AML-193 (cell line): ENCODE measurements at regions not wholly inside any gene's neighbourhood (a gene's known extent, or its start where the extent isn't known, plus 50 kb on each side); places are given as distances from the start of the nearest gene placed in this dataset.
"Not testable (repeated sequence)": the region's sequence is repeated elsewhere in the genome, so short reads cannot be mapped to it uniquely, and the experiment has no call there.

Experiments used
- DNase-seq, 2 experiments: peaks; one replicate each; lab custom pipeline; 2025; lab: John Stamatoyannopoulos, UW

DNA sequence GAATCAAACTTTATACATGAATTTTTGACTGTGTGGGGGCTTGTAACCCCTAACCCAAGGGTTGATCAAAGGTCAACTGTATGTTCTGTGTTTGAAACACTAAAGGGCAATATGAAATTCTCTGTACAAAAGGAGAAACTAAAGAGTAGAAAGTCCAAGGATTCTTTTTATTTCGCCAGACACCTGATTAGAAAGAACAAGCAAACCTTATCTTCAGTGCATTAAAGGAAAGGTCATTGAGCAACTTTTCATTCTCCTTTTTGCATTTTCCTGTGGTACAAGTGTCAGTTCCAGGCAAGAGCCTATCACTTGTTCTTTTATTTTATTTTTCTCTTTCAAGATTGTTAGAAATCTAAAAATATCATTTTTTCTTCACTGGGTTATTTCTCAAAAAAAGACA is 430.1 kb upstream of the EPHA3 start:
- no peak for DNase-seq

DNA sequence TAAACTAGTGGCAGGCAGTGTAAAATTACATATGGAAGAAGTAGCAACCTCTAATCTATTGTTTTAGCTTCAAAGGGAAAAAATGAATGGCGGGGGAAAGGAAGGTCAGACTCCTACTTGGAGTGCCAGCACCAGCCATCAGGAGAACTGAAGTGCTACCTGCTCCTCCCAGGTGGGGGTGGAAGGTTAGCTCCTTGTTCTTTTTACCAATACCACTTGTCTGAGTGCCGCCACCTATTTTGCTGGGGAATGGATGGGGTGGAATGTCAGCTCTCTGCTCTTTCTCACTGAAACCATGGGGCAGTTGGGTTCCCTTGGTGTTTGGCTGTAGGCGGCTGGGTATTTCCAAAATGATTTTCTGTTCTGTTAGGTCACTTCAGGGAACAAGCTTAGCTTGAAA is 428.7 kb upstream of the EPHA3 start:
- DNase-seq: no peak

DNA sequence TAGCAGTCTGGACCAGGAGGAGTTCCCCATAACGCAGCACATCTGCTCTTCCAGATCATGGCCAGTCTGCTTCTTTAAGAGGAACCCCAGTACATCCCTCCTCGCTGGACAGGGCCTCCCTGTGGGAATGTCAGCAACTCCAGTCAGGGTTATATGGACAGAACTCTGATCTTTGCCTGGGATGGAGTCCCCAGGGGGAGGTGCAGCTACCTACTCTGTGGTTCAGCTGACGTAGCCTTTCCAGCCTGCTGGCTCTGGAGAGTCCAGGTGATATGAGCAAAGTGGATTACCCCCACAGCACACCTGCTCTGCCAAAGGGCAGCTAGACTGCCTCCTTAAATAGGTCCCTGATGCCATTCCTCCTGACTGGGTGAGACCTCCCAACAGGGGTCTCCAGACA is 417.1 kb upstream of the EPHA3 start:
- no peak for DNase-seq

DNA sequence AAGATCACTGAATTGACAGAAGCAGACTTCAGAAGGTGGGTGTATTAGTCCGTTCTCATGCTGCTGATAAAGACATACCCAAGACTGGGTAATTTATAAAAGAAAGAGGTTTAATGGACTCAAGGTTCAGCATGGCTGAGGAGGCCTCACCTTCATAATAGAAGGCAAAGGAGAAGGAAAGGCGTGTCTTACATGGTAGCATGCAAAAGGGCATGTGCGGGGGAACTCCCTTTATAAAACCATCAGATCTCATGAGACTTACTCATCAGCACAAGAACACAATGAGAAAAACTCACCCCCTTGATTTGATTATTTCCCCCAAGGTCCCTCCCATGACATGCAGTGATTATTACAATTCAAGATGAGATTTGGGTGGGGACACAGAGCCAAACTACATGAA is 416.3 kb upstream of the EPHA3 start:
- DNase-seq: no peak

DNA sequence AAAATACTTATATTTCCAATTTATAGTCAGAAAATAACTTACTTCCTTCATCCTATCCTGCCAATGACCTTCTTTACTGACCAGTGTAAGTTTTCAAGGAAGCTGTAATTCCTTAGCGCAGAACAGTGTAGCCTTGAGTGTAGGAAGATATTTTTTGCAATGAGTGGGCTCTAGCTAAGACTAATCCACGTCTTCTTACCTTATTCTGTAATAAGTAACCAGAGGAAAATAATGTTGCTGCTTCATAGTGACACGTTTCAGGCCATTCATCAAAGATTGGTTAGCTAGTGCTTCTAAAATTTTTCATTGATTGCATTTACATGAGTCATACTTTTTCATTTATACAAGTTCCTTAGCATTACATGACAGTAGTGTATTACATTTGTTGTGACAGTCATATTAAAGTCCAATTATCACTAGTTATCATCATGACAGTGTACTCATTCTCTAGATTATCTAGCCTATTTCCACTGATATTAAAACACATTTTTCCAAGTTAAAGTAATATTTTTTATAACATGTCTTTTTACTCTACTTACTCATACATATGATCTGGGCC is 403.8 kb upstream of the EPHA3 start:
- DNase-seq: no peak

DNA sequence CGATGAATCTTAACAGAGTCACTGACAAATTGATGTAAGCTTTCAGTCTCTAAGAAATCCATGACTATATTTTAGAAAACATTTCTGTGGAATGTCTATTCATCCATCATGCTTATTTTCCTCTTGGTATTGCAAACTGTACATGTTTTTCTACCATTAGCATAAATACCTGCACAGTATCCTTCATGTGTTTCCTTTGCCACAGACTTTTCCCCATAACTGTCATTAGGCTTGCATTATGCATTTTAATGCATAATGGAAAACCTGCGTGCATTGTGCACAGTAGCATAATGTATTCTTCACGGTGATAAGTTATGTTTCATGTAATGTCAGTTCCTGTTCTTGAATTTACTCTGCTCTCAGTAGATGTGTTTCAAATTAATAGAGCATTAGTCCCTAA is 403.1 kb upstream of the EPHA3 start:
- DNase-seq: no peak

DNA sequence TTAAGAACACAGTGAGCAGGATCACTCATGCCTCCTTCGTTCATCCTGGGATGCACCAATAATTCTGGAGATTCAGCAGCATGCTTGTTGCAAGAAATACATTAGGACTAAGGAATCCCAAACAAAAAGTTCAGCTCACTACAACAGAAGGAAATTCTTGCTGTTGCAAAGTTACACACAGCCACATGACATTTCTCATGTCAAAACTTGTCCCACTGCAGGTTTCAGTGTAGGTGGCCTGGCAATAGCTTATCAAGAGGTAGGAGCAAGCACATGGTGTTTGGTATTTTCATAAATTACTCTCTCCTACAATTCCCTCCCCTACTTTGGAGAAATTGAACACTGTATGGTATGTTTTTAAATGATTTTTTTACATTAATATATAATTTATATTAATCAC is 399.6 kb upstream of the EPHA3 start:
- DNase-seq: no peak

DNA sequence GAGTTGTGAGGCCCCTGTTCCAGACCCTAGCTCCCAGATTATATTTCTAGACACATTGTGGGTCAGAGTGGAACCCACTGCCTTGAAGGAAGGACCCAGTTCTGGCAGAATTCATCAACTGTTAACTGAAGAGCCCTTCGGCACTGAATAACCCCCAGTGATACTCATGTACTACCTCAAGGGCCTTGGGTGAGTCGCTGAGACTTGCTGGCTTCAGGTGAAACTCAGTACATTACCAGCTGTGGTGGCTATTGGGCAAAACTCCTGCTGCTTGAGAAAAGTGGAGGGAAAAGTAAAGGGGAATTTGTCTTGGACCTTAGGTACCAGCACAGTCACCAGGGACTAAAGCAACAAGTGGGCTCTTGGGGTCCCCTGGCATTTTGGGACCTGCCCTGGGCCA is 394.9 kb upstream of the EPHA3 start:
- no peak for DNase-seq

DNA sequence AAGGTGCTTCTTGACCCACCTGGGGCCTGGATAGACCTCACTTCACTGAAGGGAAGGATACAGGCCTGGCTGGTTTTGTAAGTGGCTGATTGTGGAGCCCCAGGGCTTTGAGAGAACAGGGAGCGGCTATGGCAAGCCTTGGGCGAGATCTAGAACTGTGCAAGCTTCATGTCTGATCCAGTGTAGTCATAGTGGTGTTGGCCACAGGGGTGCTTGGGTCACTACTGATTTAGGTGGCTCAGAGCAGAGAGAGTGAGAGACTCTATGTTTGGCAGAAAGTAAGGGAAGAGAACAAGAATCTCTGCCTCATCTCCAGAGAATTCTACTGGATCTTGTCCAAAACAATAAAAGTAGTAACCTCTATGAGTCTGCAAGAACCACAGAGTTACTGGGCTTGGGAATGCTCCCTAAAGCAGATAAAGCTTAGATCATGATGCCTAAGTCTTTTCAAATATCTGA is 394.2 kb upstream of the EPHA3 start:
- no peak for DNase-seq

DNA sequence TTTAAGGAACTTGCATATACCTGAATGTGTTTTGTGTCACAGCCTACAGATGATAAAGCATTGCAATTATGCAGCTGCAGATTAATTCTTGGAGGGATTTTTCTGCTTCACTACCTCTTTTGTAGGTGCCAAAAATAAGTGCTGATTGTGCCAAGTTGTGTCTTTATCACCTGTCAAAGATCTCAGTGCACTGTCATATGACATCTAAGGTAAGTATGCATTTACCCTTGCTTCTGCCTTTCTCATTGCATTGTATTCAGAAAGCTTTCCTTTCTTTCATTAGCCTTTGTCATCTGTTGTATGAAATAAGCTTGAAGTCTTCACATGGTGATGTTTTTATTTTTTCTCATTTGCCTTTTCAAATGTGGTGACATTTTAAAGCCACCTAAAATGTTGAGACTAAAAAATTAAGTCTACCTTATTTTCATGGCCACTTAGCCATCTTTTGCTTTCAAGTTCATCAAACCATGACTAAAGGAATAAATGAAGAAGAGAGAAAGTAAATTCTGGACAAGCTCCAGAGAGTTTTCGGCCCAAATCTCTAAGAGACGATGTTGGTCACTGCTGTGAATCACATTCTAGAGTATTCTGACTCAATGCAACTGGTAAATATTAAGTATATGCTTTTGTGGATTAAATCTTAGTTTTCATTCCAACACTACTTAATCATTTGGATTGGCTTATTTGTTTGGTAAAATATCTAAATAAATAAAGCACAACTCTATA is 381.8 kb upstream of the EPHA3 start:
- DNase-seq: no peak

DNA sequence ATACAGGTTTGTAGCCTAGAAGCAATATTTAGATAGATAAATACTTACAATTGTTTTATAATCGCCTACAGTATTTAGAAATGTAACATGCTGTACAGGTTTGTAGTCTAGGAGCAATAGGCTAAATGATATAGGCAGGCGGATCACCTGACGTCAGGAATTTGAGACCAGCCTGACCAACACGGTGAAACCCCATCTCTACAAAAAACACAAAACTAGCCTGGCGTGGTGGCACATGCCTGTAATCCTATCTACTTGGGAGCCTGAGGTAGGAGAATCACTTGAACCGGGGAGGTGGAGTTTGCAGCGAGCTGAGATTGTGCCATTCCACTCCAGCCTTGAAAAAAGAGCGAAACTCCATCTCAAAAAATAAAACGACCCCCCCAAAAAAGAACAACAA is 375.2 kb upstream of the EPHA3 start:
- no peak for DNase-seq

DNA sequence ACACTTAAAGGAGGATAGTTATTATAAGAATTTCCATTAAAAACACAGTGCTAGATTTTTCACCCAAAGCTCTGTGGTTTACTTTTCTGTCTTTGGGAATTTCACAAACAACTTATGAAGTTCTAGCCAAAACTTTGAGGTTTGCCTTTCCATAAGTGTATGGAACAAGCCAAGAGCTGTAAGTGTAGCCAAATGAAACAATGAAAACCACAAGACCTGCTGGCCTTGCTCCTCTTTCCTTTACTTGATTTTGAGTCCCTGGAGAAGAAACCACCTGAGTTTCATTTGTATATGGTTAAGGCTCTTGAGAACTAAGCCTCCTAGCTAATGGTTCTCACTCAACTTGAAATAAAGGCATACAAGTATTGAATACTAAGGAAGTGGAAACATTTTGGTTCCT is 365.3 kb upstream of the EPHA3 start:
- DNase-seq: no peak

DNA sequence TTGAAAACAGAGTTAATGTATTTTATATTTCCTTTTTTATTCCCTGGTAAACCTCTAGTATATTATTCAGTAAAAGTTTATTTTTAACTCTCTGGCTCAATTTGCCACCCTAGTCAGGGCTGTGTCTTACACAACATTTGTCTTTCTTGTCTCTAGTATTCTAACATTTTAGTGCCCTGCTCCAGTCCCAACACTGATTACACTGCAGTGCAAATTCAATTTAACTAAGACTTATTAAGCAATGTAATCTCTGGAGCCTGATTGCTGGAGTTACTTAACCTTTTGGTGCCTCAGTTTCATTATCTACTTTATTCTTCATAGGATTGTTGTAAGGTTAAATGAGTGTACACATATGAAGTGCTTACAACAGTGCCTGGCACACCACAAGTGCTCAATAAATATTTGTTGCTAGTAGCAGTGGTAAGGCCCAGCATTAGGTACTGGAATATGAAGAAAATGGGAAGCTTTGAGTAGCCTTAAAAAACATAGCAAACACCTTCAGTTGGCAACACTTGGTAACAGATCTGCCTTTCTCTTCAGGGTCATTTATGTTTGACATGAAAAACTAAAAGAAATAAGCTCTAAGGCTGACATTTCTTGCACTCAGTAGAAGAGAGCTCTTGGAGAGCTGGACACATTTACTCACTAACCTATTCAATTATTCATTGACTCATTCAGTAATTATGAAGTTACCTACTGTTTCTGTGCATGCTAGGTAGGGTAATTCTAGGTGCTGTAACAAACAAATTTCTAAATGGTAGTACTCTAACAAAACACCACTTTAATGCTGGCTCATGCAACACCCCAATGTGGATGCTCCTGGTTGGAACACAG is 364.5 kb upstream of the EPHA3 start:
- DNase-seq: no peak

DNA sequence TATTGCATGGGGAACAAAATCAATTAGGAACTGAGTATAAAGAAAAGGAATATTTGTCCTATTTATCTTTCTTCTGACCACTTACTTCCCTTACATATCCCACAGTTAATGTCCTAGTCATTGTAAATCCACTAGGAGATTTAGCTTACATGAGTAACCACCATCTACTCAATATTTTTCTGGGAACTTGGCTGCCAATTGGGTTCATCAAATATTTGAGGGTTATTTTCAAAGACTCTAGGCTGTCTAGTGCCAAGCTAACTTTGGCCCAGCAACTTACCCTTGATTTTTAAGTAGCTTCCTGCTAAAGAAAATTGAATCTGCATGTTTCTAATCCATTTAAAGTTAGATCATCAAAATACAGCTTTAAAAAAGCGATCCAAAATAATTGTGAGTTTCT is 362.5 kb upstream of the EPHA3 start:
- DNase-seq: no peak

DNA sequence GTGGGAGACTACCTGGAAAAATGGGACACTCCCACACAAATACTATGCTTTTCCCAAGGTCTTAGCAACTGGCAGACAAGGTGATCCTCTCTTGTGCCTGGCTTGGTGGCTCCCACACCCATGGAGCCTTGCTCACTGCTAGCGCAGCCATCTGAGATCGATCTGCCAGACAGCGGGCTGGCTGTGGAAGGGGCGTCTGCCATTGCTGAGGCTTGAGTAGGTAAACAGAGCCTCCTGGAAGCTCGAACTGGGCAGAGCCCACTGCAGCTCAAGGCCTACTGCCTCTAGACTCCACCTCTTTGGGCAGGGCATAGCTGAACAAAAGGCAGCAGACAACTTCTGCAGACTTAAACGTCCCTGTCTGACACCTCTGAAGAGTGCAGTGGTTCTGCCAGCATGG is 360.3 kb upstream of the EPHA3 start:
- not testable (repeated sequence) for DNase-seq

DNA sequence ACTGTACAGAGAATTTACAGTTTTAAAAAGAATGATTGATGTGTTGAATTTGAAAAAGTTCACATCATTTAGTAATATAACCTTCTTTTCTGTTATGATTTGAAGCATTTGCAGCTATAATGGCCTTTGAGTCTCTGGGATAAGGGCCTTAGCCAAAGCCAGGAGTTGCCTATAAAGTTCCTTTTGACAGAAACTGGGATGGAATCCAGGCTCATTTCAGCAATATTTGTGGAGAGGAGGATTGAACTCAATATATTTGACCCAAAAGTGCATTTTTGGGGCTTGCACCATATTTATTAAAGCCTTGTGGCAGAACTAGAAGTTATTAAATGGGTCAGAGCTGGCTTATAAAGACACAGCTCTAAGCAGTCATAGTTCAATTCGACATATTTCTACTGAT is 348.7 kb upstream of the EPHA3 start:
- DNase-seq: no peak

DNA sequence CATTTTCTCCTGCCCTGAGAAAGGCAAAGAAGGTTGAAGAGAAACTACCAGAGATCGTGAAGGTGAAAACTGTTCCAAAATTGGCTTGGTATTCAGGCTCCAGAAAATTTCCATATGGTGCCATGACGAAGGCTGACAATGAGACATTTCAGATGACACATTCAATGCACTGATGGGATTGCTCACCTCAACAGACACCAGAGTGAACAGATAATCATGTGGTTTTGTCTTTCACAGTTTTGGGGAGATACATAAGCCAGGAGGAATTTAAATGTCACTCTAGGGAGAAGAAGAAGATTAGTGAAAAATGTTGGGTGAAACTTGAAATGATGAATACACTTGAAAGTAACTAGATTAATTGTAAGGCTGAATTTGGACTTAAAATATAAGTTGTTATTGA is 339.7 kb upstream of the EPHA3 start:
- no peak for DNase-seq

DNA sequence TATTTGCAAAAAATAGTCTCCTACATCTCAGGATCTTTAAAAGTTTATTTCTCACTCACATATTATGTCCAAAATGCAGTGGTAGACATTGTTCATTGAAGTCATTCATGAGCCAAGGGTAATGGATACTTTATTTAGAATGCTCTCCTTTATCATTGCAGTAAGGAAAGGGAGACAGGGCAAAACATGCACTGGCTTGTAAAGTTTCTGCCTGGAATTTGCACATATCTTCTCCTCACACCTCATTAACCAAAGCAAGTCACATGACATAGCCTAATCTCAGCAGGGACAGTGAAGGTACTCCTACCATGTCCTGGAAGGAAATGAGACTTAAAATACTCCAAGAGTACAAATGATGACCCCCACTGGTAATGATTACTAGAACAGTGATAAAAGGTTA is 333.7 kb upstream of the EPHA3 start:
- no peak for DNase-seq

DNA sequence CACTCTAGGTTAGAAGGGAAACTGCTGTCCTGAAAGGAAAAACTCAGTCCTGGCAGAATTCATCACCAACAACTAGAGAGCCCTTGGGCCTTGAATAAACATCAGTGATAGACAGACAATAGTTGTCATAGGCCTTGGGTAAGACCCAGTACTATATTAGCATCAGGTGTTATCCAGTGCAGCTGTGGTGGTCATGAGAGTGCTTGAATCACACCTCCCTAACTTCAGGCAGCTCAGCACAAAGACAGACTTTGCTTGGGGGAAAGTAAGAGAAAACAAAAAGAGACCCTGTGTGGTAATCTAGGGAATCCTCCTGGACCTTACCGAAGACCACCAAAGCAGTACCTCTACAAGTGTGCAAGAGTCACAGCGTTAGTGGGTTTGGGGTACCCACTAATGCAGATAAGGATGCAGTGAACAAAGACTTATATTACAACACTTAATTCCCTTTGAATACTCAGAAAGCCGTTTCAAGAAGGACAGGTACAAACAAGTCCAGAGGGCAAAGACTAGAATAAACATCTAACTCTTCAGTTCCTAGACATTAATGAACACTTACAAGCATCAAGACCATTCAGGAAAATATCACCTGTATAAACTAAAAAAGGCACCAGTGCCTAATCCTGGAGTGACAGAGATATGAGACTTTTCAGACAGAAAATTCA is 332.3 kb upstream of the EPHA3 start:
- DNase-seq: no peak

DNA sequence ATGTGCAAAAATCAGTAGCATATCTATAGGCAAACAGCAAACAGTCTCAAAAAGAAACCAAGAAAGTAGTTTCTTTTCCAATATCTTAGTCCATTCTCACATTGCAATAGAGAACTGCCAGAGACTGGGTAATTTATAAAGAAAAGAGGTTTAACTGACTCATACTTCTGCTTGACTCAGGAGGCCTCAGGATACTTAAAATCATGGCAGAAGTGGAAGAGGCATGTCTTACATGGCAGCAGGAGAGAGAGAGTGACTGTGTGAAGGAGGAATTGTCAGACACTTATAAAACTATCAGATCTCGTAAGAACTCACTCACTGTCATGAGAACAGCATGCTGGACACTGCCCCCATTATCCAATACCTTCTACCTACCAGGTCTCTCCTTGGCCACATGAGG is 327.9 kb upstream of the EPHA3 start:
- DNase-seq: no peak

DNA sequence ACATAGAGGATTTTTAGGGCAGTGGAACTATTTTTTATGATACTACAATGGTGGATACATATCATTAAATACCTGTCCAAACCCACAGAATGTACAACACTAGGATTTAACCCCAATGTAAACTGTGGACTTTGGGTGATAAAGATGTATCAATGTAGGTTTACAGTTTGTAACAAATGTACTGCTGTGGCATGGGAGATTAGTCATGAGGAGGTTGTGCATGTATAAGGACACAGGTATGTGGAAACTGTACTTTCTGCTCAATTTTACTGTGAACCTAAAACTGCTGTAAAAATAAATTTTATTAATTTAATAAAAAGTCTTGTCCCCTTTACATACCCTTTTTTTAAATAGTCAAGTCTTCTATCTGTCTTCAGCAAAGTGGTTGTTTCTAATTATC is 322.5 kb upstream of the EPHA3 start:
- no peak for DNase-seq

DNA sequence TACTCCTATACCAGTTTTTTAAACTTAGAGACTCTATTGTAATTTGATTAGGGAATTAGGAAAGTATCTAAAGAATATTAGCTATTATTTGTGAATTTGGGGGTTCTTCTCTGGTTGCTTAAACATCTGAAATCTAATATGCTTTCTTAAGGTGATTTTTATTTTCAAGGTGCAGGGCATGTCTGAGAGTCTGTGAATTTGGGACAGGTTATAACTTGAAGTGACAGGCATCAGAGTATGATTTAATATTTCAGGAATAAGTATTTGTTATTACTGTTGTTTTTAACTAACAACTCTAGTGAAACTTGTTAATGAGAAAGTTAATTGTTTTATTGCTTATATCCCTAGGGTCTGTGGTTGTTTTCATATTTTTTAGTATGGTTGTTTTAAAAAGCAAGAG is 321.6 kb upstream of the EPHA3 start:
- no peak for DNase-seq

DNA sequence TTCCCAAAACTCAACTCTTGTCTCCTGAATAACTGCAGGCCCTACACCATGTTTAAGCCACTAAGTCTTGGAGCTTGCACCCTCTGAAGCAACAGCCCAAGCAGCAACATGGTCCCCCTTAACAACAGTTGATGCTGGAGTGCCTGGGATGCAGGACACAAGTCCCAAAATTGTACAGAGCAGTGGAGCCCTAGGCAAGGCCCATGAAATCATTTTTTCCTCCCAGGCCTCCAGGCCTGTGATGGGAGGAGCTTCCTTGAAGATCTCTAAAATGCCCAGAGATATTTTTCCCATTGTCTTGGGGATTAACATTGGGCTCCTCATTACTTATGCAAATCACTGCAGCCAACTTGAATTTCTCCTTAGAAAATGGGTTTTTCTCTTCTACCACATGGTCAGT is 311.9 kb upstream of the EPHA3 start:
- DNase-seq: no peak
